Stimulated activated memory B cell treated with anti-CD40 and anti-IgM and Interleukin-4, amounts not matched to agents 10 μg/mL and 1 μg/mL and 100 μg/mL, for 72 hours (primary cell): ENCODE measurements at regions not wholly inside any gene's neighbourhood (a gene's known extent, or its start where the extent isn't known, plus 50 kb on each side); places are given as distances from the start of the nearest gene placed in this dataset.

Experiments
- ATAC-seq: fragments of 150-1000 bp; cut with Tn5 transposase; 2 replicates; pipeline ENCODE4 v1.10.0; 2021
- H3K27ac Mint-ChIP-seq: one replicate; pipeline ENCODE4 v1.8.0; 2022; ENCODE audit warnings: mild to moderate bottlenecking, mixed read lengths
- H3K27me3 Mint-ChIP-seq: one replicate; pipeline ENCODE4 v1.8.0; 2022; ENCODE audit warnings: mixed read lengths
- H3K36me3 Mint-ChIP-seq: one replicate; pipeline ENCODE4 v1.8.0; 2022; ENCODE audit warnings: mixed read lengths
- H3K4me1 Mint-ChIP-seq: one replicate; pipeline ENCODE4 v1.8.0; 2022; ENCODE audit warnings: mixed read lengths
- H3K4me3 Mint-ChIP-seq: one replicate; pipeline ENCODE4 v1.8.0; 2022; ENCODE audit warnings: mild to moderate bottlenecking, moderate library complexity, mixed read lengths
- H3K9me3 Mint-ChIP-seq: one replicate; pipeline ENCODE4 v1.8.0; 2022; ENCODE audit warnings: mixed read lengths

GRCh38 chr15:61582092-61582491 lies 353.0 kb upstream of the RORA start:
- Mint-ChIP-seq H3K9me3 (peaks cover 5% of the 10 kb centered on the region), H3K27me3 (no peaks in the 10 kb centered on the region), H3K4me1 (no peaks in the 10 kb centered on the region), H3K36me3 (no peaks in the 10 kb centered on the region), H3K4me3 (no peak overlapping the region), H3K27ac (no peak overlapping the region)
- no peak for ATAC-seq

GRCh38 chr15:61575597-61575996 lies 346.5 kb upstream of the RORA start:
- Mint-ChIP-seq H3K36me3 (no peaks in the 10 kb centered on the region), H3K4me1 (no peaks in the 10 kb centered on the region), H3K27ac (no peak overlapping the region), H3K9me3 (peaks cover 5% of the 10 kb centered on the region), H3K27me3 (no peaks in the 10 kb centered on the region), H3K4me3 (no peak overlapping the region)
- ATAC-seq = no peak

GRCh38 chr15:61571026-61571425 lies 341.9 kb upstream of the RORA start:
- H3K36me3 Mint-ChIP-seq = no peaks in the 10 kb centered on the region
- no peaks in the 10 kb centered on the region for H3K27me3 Mint-ChIP-seq
- no peaks in the 10 kb centered on the region for H3K4me1 Mint-ChIP-seq
- H3K9me3 Mint-ChIP-seq = no peaks in the 10 kb centered on the region
- H3K4me3 Mint-ChIP-seq = no peak overlapping the region
- ATAC-seq = no peak
- no peak overlapping the region for H3K27ac Mint-ChIP-seq

- Mint-ChIP-seq H3K4me3 (no peak overlapping the region), H3K27ac (no peak overlapping the region), H3K27me3 (no peaks in the 10 kb centered on the region), H3K36me3 (no peaks in the 10 kb centered on the region), H3K9me3 (no peaks in the 10 kb centered on the region), H3K4me1 (no peaks in the 10 kb centered on the region)
- no peak for ATAC-seq
Measured at GRCh38 chr15:61564785-61565184, 335.7 kb upstream of the RORA start.

GRCh38 chr15:61558172-61559136 lies 329.4 kb upstream of the RORA start:
- no peak for ATAC-seq
- Mint-ChIP-seq H3K27ac (no peak overlapping the region), H3K27me3 (no peaks in the 10 kb centered on the region), H3K4me3 (no peak overlapping the region), H3K4me1 (no peaks in the 10 kb centered on the region), H3K36me3 (no peaks in the 10 kb centered on the region), H3K9me3 (no peaks in the 10 kb centered on the region)

- Mint-ChIP-seq H3K4me1 (no peaks in the 10 kb centered on the region), H3K27ac (no peak overlapping the region), H3K4me3 (no peak overlapping the region), H3K9me3 (no peaks in the 10 kb centered on the region), H3K27me3 (no peaks in the 10 kb centered on the region), H3K36me3 (no peaks in the 10 kb centered on the region)
- no peak for ATAC-seq
Measured at GRCh38 chr15:61556037-61556648, 327.0 kb upstream of the RORA start.

GRCh38 chr15:61549727-61550126 lies 320.6 kb upstream of the RORA start:
- H3K27me3 Mint-ChIP-seq = peaks cover 14% of the 10 kb centered on the region
- ATAC-seq = no peak
- no peaks in the 10 kb centered on the region for H3K9me3 Mint-ChIP-seq
- H3K27ac Mint-ChIP-seq = no peak overlapping the region
- H3K36me3 Mint-ChIP-seq = no peaks in the 10 kb centered on the region
- H3K4me3 Mint-ChIP-seq = no peak overlapping the region
- no peaks in the 10 kb centered on the region for H3K4me1 Mint-ChIP-seq

GRCh38 chr15:61545763-61546162 lies 316.7 kb upstream of the RORA start:
- Mint-ChIP-seq H3K4me1 (no peaks in the 10 kb centered on the region), H3K27ac (no peak overlapping the region), H3K9me3 (no peaks in the 10 kb centered on the region), H3K4me3 (no peak overlapping the region), H3K36me3 (no peaks in the 10 kb centered on the region), H3K27me3 (peaks cover 14% of the 10 kb centered on the region)
- no peak for ATAC-seq

GRCh38 chr15:61541516-61541915 lies 312.4 kb upstream of the RORA start:
- no peak overlapping the region for H3K27ac Mint-ChIP-seq
- H3K36me3 Mint-ChIP-seq = no peaks in the 10 kb centered on the region
- no peaks in the 10 kb centered on the region for H3K4me1 Mint-ChIP-seq
- peaks cover 17% of the 10 kb centered on the region for H3K27me3 Mint-ChIP-seq
- ATAC-seq = no peak
- H3K4me3 Mint-ChIP-seq = no peak overlapping the region
- no peaks in the 10 kb centered on the region for H3K9me3 Mint-ChIP-seq

- Mint-ChIP-seq H3K4me1 (no peaks in the 10 kb centered on the region), H3K4me3 (no peak overlapping the region), H3K27me3 (peaks cover 17% of the 10 kb centered on the region), H3K9me3 (no peaks in the 10 kb centered on the region), H3K36me3 (no peaks in the 10 kb centered on the region), H3K27ac (no peak overlapping the region)
- ATAC-seq = no peak
Measured at GRCh38 chr15:61537337-61537736, 308.2 kb upstream of the RORA start.

GRCh38 chr15:61534986-61535385 lies 305.9 kb upstream of the RORA start:
- Mint-ChIP-seq H3K36me3 (no peaks in the 10 kb centered on the region), H3K4me3 (no peak overlapping the region), H3K27ac (no peak overlapping the region), H3K4me1 (no peaks in the 10 kb centered on the region), H3K9me3 (no peaks in the 10 kb centered on the region), H3K27me3 (peaks cover 17% of the 10 kb centered on the region)
- ATAC-seq = no peak

- H3K9me3 Mint-ChIP-seq = no peaks in the 10 kb centered on the region
- no peaks in the 10 kb centered on the region for H3K27me3 Mint-ChIP-seq
- ATAC-seq = no peak
- no peak overlapping the region for H3K27ac Mint-ChIP-seq
- H3K4me1 Mint-ChIP-seq = peaks cover 12% of the 10 kb centered on the region
- H3K36me3 Mint-ChIP-seq = no peaks in the 10 kb centered on the region
- no peak overlapping the region for H3K4me3 Mint-ChIP-seq
Measured at GRCh38 chr15:61530769-61531168, 301.7 kb upstream of the RORA start.

GRCh38 chr15:61528581-61528910 lies 299.4 kb upstream of the RORA start:
- no peaks in the 10 kb centered on the region for H3K27me3 Mint-ChIP-seq
- peaks cover 20% of the 10 kb centered on the region for H3K4me1 Mint-ChIP-seq
- H3K4me3 Mint-ChIP-seq = no peak overlapping the region
- no peaks in the 10 kb centered on the region for H3K36me3 Mint-ChIP-seq
- ATAC-seq = no peak
- H3K9me3 Mint-ChIP-seq = no peaks in the 10 kb centered on the region
- no peak overlapping the region for H3K27ac Mint-ChIP-seq

- no peaks in the 10 kb centered on the region for H3K9me3 Mint-ChIP-seq
- no peak overlapping the region for H3K27ac Mint-ChIP-seq
- H3K36me3 Mint-ChIP-seq = no peaks in the 10 kb centered on the region
- H3K27me3 Mint-ChIP-seq = no peaks in the 10 kb centered on the region
- peaks cover 20% of the 10 kb centered on the region for H3K4me1 Mint-ChIP-seq
- no peak for ATAC-seq
- no peak overlapping the region for H3K4me3 Mint-ChIP-seq
Measured at GRCh38 chr15:61527836-61528580, 298.9 kb upstream of the RORA start.

- Mint-ChIP-seq H3K4me1 (peaks cover 20% of the 10 kb centered on the region), H3K27me3 (no peaks in the 10 kb centered on the region), H3K36me3 (no peaks in the 10 kb centered on the region), H3K9me3 (no peaks in the 10 kb centered on the region), H3K27ac (no peak overlapping the region), H3K4me3 (no peak overlapping the region)
- ATAC-seq = no peak
Measured at GRCh38 chr15:61524545-61524944, 295.4 kb upstream of the RORA start.
